Transverse colon (tissue), 3 donors: ENCODE measurements at regions not wholly inside any gene's neighbourhood (a gene's known extent, or its start where the extent isn't known, plus 50 kb on each side); places are given as distances from the start of the nearest gene placed in this dataset.

Experiments used
- CTCF ChIP-seq, 5 experiments: fragments of 200-600 bp in 3 of 5; fragments of 450-650 bp in 2 of 5; sonication (generic) in 3 of 5; IDR thresholded peaks; 1 replicate in 2 of 5; 2 replicates in 3 of 5; pipeline ENCODE4 v1.5.1; 2016 to 2017; ENCODE audit warnings: antibody characterized with exemption in 5 of 5, inconsistent platforms in 3 of 5, mild to moderate bottlenecking in 2 of 5, moderate library complexity in 1 of 5
- EP300 ChIP-seq: sonication (generic); formaldehyde crosslinking; IDR thresholded peaks from one replicate; pipeline ENCODE4 v1.6.1; 2017; ENCODE audit warnings: antibody characterized with exemption, low read depth
- POLR2A ChIP-seq: fragments of 450-650 bp; IDR thresholded peaks from one replicate; pipeline ENCODE4 v1.6.1; 2016; ENCODE audit warnings: antibody characterized with exemption, mild to moderate bottlenecking, moderate library complexity

GRCh38 chr9:109997682-109998081 is 210.3 kb downstream of the C9orf152 start:
- TF ChIP-seq CTCF (IDR thresholded peaks at IDR 0.05) (no peak), POLR2A (no peak), EP300 (no peak)
